ENCODE measurements at regions not wholly inside any gene's neighbourhood (a gene's known extent, or its start where the extent isn't known, plus 50 kb on each side); places are given as distances from the start of the nearest gene placed in this dataset.

DNA sequence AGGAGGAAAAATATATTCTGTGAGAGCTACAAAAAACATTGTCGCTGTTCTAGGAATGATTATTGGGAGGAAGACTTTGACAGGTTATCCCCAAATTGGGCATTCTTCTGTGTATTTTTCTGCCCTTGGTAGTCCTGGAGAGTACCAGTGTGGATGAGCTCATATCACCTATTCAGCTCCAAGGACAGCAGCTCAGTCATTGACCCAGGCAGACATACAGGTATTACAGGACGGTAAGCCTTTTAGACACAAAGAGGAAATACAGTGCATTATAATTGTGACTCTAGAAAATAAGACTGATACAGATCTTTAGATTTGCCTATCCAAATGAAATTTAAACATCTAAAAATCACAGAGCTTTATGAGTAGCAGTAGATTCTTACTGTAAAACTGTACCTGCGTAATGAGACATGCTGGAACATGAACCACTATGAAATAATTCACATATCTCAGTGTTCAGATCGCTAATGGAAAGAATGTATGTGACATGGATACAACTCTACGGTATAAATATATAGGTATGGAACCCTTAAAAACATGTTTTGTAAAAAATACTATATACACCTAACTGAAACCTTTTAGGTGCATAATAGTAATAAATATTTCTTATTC is 56.0 kb downstream of the PLK2 start:
- DNase-seq (ENCODE audit: low read depth in 3 of 3): no peak

DNA sequence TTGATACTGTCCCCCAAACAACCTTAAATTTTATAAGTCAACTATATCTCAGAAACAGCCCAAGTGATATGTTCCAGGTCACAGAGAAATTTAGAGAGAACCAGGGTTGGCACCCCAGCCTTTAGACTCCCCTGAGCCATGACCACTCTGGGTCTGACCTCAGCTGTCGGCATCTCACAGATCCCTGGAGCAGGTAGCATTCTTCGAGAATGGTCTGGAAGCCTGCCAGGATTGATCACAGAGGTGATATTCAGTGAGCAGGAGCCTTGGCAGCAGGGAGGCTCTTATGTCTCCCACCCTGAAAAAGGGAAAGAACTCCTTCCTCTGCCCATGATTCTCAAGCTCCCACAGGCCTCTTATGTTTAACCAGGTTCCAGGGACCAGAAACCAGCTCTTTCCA is 58.2 kb downstream of the PLK2 start:
- DNase-seq (ENCODE audit: low read depth in 3 of 3): no peak

DNA sequence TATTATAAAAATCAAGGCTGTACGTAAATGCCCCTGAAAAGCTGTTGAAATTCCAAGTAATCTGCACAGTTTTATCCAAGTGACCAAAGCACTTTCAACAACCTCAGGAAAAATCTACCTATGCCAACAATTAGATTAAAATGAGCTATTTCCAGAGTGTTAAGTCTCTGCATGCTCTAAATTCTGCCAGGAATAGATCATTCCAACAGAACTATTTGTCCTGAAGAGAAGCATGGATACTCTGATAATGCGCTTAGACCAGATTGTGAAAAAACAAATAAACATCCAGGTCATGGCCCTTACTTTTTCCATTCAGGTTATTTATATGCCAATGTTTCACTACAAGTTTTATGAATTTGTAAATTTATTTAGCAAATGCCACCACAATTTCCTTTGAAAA is 59.1 kb downstream of the PLK2 start:
- no peak for DNase-seq (ENCODE audit: low read depth in 3 of 3)

DNA sequence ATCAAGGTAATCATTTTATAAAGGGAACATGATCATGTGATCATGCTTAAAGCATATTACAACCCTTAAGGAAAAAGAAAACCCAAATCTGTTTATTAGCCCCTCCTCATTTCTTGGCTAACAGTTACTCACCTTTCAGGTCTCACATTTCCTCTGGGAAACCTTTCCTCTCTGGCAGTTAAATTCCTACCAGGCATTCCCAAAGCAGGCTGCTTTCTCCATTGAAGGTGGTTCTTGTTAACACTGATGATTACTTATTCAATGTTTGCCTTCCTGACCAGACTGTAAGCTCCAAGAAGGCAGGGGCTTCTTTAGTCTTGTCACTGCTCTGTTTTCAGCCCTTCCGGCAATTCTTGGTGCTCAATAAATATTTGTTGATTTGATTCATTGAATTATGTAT is 59.9 kb downstream of the PLK2 start:
- DNase-seq (ENCODE audit: low read depth in 3 of 3): no peak

DNA sequence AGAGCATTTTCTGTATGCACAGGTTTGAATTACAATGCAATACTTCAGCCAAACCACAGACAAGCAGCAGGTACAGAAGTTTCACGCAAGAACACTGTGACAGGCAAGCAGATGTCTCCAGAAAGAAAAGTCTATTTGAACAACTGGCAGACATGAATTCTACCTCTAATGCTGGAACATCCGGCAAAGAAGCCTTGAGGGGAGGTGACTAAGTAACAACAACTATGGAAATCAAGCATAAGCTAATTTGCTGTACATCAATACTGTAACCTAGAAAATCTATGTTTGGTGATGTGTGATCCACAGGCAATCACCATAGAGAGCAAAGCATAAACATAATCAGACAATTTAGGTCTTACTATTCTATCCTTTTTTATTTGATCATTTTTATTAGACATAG is 65.5 kb downstream of the PLK2 start:
- no peak for DNase-seq (ENCODE audit: low read depth in 3 of 3)

DNA sequence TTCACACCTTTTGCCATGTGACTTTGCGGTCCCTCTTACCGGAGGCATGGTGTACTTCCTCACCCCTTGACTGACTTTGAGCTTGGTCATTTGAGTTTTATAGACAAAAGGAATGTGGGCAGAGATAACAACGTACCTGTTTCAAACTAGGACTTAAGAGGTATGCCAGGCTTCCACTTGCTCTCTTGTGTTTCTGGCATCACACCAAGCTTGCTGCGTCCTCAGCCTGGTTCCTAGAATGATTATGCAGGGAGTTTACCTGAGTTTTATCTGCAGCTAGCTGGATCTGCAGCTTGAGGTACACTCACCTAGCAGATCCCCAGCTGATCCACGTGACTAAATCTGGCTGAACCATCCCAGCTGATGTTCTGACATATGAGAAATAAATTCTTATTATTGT is 66.2 kb downstream of the PLK2 start:
- DNase-seq (ENCODE audit: low read depth in 3 of 3): no peak

DNA sequence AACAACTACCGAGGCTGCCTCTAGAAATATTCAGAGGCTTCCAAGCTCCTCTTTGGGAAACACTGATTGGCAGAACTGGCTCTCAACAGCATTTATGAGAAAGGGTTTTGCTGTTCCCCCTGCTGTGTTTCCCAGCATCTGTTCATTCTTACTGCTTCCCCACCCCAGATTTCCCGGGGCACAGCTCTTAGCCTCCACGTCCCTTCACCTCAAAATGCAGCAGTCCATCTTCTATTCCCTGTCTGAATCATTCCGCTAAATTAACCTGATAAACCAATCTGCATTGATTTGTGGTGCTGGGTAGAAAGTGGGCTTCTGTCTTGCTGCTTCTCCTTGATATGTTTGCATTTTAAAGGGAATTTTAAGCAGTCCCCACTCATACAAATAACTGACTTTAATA is 67.4 kb downstream of the PLK2 start:
- DNase-seq (ENCODE audit: low read depth in 3 of 3): no peak

DNA sequence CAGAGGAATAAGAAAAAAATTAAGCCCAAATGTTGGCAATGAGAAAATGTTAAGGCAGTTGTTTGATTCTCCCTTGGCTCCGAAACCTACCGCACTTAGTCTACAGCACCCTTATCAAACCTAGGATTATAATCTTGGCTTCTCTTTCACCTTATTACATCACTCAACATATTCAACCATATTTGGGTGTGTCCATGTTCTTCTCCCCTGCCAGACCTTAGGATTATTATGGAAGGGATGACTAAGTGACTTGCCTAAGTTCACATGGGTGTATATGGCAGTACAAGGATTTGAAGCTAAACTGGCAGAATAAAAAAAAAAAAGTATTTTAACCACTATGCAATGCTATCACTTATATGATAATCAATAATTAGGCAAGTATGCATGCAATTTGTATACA is 76.4 kb downstream of the PLK2 start:
- DNase-seq (ENCODE audit: low read depth in 3 of 3): no peak

DNA sequence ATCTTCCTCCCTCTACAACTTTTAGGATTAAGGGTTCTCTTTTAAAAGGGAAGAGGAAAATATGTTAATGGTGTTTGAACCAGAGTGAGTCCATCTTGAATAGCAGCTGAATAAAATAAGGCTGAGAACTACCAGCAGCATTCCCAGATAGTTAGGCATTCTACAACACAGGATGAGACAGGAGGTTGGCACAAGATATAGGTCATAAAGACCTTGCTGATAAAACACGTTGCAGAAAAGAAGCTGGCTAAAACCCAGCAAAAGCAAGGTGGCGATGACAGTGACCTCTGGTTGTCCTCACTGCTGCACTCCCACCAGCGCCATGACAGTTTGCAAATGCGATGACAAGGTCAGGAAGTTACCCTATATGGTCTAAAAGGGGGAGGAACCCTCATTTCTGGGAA is 77.8 kb downstream of the PLK2 start:
- no peak for DNase-seq (ENCODE audit: low read depth in 3 of 3)

DNA sequence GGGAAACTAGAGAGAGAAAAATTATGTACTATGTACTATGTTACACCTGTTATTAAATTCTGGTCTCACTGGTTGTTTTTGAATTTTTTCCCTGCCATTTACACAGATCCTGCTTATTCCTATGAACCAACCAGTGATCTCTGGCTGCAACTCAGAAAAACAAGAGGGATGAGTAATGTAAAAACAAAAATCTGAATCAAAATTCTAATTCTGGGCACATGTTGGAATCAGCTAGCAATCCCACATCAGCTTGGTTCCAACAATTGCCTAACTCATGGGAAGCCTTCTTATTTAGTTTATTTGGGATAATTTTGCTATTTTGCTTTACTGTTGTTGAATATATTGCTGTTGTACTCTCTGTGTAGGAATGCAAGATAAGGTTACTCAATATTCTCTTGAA is 78.3 kb downstream of the PLK2 start:
- no peak for DNase-seq (ENCODE audit: low read depth in 3 of 3)

DNA sequence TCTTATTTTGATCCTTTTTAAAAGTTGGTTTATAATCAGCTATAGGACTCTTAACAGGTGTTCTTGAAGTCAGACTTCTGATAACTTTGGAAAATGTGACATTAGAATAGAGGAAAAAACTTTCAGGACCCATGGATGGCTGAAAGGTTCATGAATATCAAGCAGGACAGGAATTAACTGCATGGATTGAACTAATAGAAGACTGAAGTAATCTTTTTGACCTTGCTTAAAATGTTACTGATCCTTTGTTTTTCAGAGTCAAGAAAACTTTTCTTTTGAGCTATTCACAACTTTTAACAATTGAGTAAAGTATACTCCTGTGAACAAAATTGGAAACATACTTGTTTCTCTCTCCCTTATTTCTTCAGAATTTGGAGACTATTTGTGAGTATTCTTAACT is 79.2 kb downstream of the PLK2 start:
- no peak for DNase-seq (ENCODE audit: low read depth in 3 of 3)

DNA sequence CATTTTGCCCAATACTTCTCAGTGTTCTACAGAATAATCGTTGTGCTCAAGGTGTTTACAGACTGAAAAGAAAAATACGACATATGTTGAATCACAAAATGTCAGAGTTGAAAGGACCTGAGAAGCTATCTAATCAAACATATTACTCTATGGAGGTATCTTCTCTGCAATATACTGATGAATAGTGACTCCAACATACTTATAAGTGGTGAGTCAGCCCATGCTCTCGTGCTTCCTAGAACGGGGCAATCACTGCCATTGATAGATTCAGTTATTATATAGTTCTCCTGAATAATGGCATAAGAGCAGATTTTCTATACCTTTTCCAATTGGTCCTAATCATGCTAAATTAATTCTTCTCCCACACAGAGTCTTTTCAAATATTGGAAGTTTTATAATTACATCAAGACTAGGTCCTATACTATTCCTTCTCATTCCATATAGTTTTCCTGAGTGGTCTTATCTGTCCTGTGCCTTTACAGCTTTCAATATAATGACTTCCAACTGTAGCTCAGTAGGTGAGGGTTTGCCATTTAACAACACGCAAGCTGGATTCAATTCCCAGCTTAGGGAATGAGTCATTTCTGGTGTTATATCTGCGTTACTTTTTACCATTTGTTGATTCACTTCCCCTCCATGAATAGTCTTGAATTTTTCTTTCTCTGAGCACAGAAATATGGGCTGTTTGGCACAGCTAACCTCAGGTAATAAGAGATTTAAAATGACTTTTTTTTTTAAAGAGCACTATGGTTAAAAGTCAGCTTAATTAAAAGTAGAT is 81.1 kb downstream of the PLK2 start:
- no peak for DNase-seq (ENCODE audit: low read depth in 3 of 3)

DNA sequence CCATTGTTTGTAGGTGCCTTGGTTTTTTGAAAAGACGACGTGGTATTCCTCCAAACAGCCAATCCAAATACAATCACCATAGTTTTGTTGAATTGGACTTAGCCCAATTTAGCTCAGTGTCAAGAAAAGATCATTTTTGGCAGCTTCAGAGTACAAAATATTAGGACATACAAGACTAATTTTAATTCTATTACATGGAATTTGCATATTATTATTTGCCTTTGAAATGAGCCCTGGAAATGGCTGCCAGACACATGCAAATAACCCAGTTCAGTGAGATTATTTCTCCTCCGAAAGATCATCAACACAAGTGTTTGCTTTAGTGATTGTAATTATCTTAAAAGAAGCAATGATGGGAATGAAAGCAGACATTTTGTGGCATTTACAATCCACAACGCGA is 89.3 kb downstream of the PLK2 start:
- no peak for DNase-seq (ENCODE audit: low read depth in 3 of 3)

DNA sequence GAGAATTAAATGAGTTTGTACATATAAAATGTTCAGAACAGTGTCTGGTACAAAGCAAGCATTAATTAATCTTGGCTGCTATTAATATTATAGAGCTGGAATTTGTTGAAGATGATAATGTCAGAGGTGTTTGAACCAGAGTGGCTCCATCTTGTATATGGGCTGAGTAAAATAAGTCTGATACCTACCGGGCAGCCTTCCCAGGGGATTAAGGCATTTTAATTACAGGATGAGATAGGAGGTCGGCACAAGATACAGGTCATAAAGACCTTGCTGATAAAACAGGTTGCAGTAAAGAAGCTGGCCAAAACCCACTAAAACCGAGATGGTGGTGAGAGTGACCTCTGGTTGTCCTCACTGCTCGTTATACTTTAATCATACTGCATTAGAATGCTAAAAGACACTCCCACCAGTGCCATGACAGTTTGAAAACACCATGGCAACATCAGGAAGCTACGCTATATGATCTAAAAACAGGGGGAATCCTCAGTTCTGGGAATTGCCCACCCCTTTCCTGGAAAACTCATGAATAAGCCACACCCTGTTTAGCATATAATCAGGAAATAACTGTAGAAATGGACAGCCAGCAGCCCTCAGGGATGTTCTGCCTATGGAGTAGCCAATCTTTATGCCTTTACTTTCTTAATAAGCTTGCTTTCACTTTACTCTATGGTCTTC is 90.2 kb downstream of the PLK2 start:
- no peak for DNase-seq (ENCODE audit: low read depth in 3 of 3)

DNA sequence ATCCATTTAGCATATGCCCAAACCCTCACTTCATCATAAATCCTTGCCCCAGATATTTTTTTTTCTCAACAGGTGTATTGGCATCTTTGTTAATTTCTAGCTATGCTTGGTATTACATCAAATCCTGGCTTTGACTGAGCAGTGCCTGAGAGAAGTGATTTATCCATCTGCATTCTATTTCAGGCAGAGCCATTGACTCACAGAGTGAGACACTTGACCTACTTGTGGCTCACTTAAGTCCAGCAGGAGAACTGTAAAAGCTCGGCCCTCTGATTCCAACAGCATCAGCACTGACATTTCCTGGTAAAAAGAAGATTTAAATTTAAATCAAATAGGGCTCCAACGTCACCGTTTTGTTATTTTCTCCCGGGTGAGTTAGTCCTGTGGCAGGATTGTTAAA is 93.4 kb downstream of the PLK2 start:
- no peak for DNase-seq (ENCODE audit: low read depth in 3 of 3)

DNA sequence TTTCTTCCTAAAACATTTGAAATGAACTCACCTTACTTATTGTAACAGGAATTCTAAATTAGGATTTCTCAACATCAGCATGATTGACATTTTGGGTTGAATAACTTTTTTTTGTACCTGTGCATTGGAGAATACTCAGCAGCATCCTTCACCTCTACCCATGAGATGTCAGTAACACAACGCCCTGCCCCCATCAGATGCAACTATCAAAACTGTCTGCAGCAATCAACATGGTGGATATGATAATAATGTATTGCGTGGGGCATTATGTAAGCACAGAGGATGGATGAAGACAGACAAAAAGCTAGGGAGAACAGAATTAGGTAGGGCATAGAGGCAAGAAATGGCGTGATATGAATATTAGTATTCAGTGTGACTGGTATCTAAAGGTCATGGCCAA is 94.1 kb downstream of the PLK2 start:
- no peak for DNase-seq (ENCODE audit: low read depth in 3 of 3)

DNA sequence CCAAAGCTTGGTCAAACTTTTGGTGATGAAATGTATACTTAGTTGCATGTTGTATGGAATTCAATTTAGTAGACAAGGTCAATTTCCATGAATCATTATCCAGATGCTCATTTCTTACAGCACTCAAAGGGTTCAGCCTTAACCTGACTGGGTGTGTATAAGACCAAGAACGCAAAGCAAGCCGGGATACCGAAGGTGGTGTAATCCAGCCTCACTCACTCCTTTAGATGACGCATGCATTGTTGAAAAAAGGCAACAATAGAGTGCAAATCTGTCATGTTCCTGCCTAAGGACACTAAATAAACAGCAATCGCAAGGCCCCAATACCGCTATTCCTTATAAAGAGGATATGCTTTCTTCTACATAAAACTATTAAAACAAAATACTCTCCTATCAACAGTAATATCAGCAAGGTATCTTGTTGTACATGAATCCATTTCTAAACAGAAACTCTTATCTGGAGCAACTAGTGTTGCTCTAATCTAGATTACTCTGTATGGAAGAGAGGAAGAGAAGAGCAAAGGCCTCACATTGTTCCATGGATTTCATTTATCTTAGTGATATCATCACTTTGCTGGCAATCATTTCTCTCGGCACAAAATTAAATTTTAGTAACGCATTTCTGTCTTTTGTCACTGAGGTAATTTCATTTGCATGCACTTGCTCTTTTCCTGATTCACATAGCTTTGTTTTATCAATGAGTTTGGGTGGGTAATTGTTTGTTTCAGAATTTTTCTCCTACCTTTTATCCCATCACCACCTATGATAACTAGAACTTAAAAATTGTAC is 96.2 kb downstream of the PLK2 start:
- DNase-seq (ENCODE audit: low read depth in 3 of 3): no peak

DNA sequence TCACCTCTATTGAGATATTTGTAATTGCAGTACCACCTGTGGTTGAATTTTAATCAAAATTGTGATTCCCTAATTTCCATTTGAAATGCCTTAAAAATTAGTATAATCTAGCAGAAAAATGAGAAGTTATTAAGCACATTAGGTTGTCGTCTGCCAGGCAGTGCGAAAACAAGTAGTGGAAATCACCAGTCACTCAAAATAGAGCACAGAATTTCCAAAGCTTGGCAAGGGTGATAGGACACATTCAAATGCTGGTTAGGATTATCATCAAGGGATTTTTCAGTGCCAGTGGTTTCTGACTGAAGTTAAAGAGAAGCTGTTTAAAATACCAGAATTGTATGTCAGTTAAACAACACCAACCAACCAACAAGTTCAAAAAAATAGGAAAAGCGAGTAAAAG is 97.8 kb downstream of the PLK2 start:
- no peak for DNase-seq (ENCODE audit: low read depth in 3 of 3)

DNA sequence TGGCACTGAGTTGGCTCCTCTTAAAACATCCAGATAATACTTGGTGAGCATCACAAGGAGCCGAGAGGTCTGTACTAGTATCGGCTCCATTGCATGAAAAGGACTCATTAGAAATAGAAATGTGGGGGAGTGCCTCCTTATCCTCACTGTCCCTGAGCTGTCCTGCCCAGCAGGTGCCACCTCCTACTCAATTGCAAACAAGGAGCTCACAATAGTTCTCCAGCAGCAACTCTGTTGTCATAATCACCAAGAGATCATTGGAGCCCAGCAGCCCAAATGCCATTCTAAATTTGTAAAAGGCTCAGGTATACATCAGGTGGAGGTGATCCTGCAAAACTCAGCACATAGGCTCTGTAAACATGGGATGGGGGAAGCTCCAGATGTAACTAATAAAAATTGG is 99.1 kb downstream of the PLK2 start:
- DNase-seq (ENCODE audit: low read depth in 3 of 3): no peak

DNA sequence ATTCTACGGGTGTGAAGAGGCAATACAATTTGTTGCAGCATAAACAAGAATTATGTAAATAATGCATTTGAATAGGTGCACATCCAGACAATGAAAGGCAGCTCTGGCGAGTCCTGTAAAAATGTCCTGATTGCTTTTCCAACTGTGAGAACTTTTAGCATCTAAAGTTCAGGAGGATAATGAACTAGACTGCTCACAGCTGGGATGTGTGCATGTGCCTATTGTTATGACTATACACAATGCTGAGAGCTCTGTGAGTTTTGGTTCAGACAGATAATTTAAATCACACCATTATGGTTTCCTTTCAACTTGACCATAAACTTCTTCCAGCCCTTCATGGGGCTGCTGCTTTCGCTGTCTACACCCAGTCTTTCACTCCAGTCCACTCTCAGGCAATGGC is 99.9 kb downstream of the PLK2 start:
- DNase-seq (ENCODE audit: low read depth in 3 of 3): no peak

DNA sequence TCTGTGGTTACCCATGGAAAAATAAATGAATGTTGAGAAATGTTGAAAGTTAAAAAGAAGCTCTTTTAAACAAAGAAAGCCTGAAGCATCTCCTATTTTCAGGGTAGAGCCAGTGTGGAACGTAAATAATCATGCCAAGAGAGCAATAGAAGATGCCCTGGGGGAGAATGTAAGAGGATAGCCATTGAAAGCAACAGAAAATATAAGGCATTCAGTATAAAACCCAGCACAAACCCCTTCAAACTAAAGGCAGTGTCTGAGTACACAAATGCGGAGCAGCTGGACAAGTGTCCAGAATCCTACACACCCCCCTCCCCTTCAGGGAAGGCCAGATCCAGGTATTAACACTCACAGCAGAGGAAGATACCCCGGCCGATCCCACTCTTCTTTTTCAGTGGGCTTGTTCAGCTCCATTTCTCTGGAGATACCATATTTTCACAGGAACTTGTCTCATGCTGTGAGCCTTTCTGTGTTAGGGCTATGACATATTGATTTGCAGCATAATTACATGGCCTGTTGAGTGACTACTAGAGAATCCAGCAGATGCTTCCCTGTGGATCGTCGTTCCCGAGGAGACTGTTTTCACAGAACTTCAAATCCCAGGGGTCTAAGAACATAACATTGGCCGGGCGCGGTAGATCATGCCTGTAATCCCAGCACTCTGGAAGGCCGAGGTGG is 101.2 kb downstream of the PLK2 start:
- no peak for DNase-seq (ENCODE audit: low read depth in 3 of 3)
